Tibial nerve (tissue), 4 donors: ENCODE measurements at regions not wholly inside any gene's neighbourhood (a gene's known extent, or its start where the extent isn't known, plus 50 kb on each side); places are given as distances from the start of the nearest gene placed in this dataset.

Experiments used
- EP300 ChIP-seq, 2 donors: sonication (generic); formaldehyde crosslinking; IDR thresholded peaks; one replicate each; pipeline ENCODE4 v1.6.1; 2017; ENCODE audit warnings: antibody characterized with exemption in 2 of 2, mild to moderate bottlenecking in 1 of 2
- POLR2A ChIP-seq, 2 donors: fragments of 450-650 bp; IDR thresholded peaks; one replicate each; pipeline ENCODE4 v1.6.1; 2017; ENCODE audit warnings: antibody characterized with exemption in 2 of 2, mild to moderate bottlenecking in 2 of 2, moderate library complexity in 2 of 2
- TF ChIP-seq, protein P1 (sequence below), 5 experiments: fragments of 200-600 bp in 3 of 5; fragments of 450-650 bp in 2 of 5; sonication (generic) in 3 of 5; IDR thresholded peaks; one replicate each; pipeline ENCODE4 v1.5.1; 2016 to 2019; ENCODE audit warnings: antibody characterized with exemption in 5 of 5, mild to moderate bottlenecking in 3 of 5, moderate library complexity in 2 of 5

GRCh38 chr6:144820270-144820669, 535.1 kb downstream of the UTRN start:
- TF ChIP-seq, protein P1, sequence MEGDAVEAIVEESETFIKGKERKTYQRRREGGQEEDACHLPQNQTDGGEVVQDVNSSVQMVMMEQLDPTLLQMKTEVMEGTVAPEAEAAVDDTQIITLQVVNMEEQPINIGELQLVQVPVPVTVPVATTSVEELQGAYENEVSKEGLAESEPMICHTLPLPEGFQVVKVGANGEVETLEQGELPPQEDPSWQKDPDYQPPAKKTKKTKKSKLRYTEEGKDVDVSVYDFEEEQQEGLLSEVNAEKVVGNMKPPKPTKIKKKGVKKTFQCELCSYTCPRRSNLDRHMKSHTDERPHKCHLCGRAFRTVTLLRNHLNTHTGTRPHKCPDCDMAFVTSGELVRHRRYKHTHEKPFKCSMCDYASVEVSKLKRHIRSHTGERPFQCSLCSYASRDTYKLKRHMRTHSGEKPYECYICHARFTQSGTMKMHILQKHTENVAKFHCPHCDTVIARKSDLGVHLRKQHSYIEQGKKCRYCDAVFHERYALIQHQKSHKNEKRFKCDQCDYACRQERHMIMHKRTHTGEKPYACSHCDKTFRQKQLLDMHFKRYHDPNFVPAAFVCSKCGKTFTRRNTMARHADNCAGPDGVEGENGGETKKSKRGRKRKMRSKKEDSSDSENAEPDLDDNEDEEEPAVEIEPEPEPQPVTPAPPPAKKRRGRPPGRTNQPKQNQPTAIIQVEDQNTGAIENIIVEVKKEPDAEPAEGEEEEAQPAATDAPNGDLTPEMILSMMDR (IDR thresholded peaks at IDR 0.05) = no peak
- TF ChIP-seq EP300 (IDR thresholded peaks at IDR 0.05) (no peak), POLR2A (IDR thresholded peaks at IDR 0.05) (no peak)
